Fibroblast of lung (primary cell): ENCODE measurements at regions not wholly inside any gene's neighbourhood (a gene's known extent, or its start where the extent isn't known, plus 50 kb on each side); places are given as distances from the start of the nearest gene placed in this dataset.

ENCODE experiments used
- DNase-seq, 2 donors: peaks; one replicate each; pipeline versions ENCODE4 v3.0.0 to v3.0.0-alpha.2; 2010; ENCODE audit warnings: low read depth in 2 of 2
- H2AFZ ChIP-seq: 2 replicates; pipeline ENCODE4 v1.5.1; 2012; ENCODE audit warnings: low read length, control low read depth, inconsistent platforms
- H3K27ac ChIP-seq: 2 replicates; pipeline ENCODE4 v1.5.1; 2011; ENCODE audit warnings: low read length, control low read depth; ENCODE audit not compliant: insufficient read depth
- H3K27me3 ChIP-seq: 2 replicates; pipeline ENCODE4 v1.5.1; 2011; ENCODE audit warnings: mild to moderate bottlenecking, low read length; ENCODE audit not compliant: control insufficient read depth, insufficient read depth
- H3K36me3 ChIP-seq: 2 replicates; pipeline ENCODE4 v1.5.1; 2011; ENCODE audit warnings: low read length; ENCODE audit not compliant: control insufficient read depth, insufficient read depth
- H3K4me1 ChIP-seq: 2 replicates; pipeline ENCODE4 v1.5.1; 2011; ENCODE audit warnings: low read length; ENCODE audit not compliant: control insufficient read depth, insufficient read depth; ENCODE audit errors: extremely low read depth
- H3K4me2 ChIP-seq: 2 replicates; pipeline ENCODE4 v1.5.1; 2011; ENCODE audit warnings: low read length, control low read depth; ENCODE audit not compliant: insufficient read depth; ENCODE audit errors: extremely low read depth
- H3K4me3 ChIP-seq, 4 experiments: fragments of 200-600 bp in 1 of 4; sonication (generic) in 1 of 4; replicated peaks in 1 of 4; 2 replicates each; pipeline ENCODE4 v1.5.1; 2011 to 2016; ENCODE audit warnings: low read length in 4 of 4, low read depth in 3 of 4, mild to moderate bottlenecking in 3 of 4, control low read depth in 2 of 4, inconsistent platforms in 1 of 4, mixed read lengths in 1 of 4; ENCODE audit not compliant: insufficient read depth in 1 of 4; ENCODE audit errors: control extremely low read depth in 1 of 4
- H3K79me2 ChIP-seq: 2 replicates; pipeline ENCODE4 v1.5.1; 2012; ENCODE audit warnings: mild to moderate bottlenecking, low read length, inconsistent platforms; ENCODE audit not compliant: control insufficient read depth, insufficient read depth
- H3K9ac ChIP-seq: 2 replicates; pipeline ENCODE4 v1.5.1; 2011; ENCODE audit warnings: mild to moderate bottlenecking, low read length, control low read depth; ENCODE audit not compliant: insufficient read depth
- H3K9me3 ChIP-seq: 2 replicates; pipeline ENCODE4 v1.5.1; 2012; ENCODE audit warnings: low read depth, low read length; ENCODE audit not compliant: control insufficient read depth, insufficient read depth
- H4K20me1 ChIP-seq: 2 replicates; pipeline ENCODE4 v1.5.1; 2011; ENCODE audit warnings: low read length; ENCODE audit not compliant: control insufficient read depth, insufficient read depth; ENCODE audit errors: extremely low read depth
- EZH2 ChIP-seq: IDR thresholded peaks from 2 replicates; pipeline ENCODE4 v1.5.1; 2012; ENCODE audit warnings: low read length, control low read depth, mild to moderate bottlenecking; ENCODE audit errors: missing control alignments
- TF ChIP-seq, protein P1 (sequence below), 2 donors: IDR thresholded peaks in 1 of 2; conservative IDR thresholded peaks in 1 of 2; 1 replicate in 1 of 2; 2 replicates in 1 of 2; pipeline ENCODE4 v1.5.1; 2011 to 2012; ENCODE audit warnings: low read length in 2 of 2, control low read depth in 1 of 2, inconsistent platforms in 1 of 2, low read depth in 1 of 2, mild to moderate bottlenecking in 1 of 2

DNA sequence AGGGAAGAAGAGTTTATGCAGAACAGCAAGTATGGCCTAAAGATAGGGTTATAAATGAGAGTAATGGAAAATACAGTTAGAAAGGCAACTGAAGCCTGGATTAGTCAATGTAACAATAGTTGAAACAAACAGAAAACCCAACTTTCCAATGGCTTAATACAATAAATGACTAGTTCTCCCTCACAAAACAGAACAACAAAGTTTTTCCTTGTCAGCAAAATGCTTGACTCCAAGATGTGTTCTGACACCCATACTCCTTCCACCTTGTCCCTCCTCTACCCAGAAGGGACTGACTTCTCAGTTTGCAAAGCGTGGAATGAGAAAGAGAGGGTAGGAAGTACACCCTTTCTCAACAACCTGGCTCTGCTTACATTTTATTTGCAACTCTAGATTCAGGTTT lies 191.4 kb upstream of the OSR1 start:
- H3K27me3 ChIP-seq: no peaks in the 10 kb centered on the region
- no peak overlapping the region for H3K27ac ChIP-seq
- H3K4me3 ChIP-seq: no peak overlapping the region
- H3K9ac ChIP-seq: no peak overlapping the region
- H3K36me3 ChIP-seq: no peaks in the 10 kb centered on the region
- TF ChIP-seq, protein P1, sequence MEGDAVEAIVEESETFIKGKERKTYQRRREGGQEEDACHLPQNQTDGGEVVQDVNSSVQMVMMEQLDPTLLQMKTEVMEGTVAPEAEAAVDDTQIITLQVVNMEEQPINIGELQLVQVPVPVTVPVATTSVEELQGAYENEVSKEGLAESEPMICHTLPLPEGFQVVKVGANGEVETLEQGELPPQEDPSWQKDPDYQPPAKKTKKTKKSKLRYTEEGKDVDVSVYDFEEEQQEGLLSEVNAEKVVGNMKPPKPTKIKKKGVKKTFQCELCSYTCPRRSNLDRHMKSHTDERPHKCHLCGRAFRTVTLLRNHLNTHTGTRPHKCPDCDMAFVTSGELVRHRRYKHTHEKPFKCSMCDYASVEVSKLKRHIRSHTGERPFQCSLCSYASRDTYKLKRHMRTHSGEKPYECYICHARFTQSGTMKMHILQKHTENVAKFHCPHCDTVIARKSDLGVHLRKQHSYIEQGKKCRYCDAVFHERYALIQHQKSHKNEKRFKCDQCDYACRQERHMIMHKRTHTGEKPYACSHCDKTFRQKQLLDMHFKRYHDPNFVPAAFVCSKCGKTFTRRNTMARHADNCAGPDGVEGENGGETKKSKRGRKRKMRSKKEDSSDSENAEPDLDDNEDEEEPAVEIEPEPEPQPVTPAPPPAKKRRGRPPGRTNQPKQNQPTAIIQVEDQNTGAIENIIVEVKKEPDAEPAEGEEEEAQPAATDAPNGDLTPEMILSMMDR (conservative IDR thresholded peaks at IDR 0.05 in 1 of 2, IDR thresholded peaks at IDR 0.05 in 1 of 2; ENCODE audit: low read depth in 1 of 2, low read length in 2 of 2): no peak
- no peak for TF ChIP-seq EZH2
- no peaks in the 10 kb centered on the region for H4K20me1 ChIP-seq
- H2AFZ ChIP-seq: no peak overlapping the region
- no peak overlapping the region for H3K4me2 ChIP-seq
- no peaks in the 10 kb centered on the region for H3K79me2 ChIP-seq
- no peaks in the 10 kb centered on the region for H3K4me1 ChIP-seq
- DNase-seq: no peak
- H3K9me3 ChIP-seq: no peaks in the 10 kb centered on the region

DNA sequence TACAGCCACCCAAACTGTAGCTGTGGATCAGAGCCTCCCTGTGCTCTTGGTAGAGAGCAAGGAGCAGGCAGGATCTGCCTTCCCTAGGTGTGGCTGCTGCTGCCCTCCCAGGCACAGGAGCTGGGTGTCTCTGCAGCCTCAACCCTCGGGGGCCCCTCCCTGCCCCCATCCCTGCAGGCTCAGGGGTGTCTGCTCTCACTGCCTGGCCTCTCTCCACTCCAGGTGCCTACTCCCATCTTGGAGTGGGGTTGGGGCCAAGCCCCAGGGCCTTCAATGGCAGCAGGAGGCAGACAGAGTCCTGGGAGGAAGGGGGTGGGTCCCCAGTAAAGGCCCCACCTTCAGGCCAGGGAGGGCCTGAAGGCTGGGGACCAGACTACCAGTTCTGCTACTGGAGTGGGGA lies 189.7 kb upstream of the OSR1 start:
- H3K4me3 ChIP-seq: no peak overlapping the region
- no peak overlapping the region for H3K9ac ChIP-seq
- no peaks in the 10 kb centered on the region for H3K36me3 ChIP-seq
- H3K79me2 ChIP-seq: no peaks in the 10 kb centered on the region
- no peaks in the 10 kb centered on the region for H4K20me1 ChIP-seq
- H3K27ac ChIP-seq: no peak overlapping the region
- H3K4me1 ChIP-seq: no peaks in the 10 kb centered on the region
- DNase-seq: no peak
- no peak overlapping the region for H2AFZ ChIP-seq
- TF ChIP-seq, protein P1 (conservative IDR thresholded peaks at IDR 0.05 in 1 of 2, IDR thresholded peaks at IDR 0.05 in 1 of 2; ENCODE audit: low read depth in 1 of 2, low read length in 2 of 2): no peak
- TF ChIP-seq EZH2: no peak
- H3K4me2 ChIP-seq: no peak overlapping the region
- H3K9me3 ChIP-seq: no peaks in the 10 kb centered on the region
- no peaks in the 10 kb centered on the region for H3K27me3 ChIP-seq

DNA sequence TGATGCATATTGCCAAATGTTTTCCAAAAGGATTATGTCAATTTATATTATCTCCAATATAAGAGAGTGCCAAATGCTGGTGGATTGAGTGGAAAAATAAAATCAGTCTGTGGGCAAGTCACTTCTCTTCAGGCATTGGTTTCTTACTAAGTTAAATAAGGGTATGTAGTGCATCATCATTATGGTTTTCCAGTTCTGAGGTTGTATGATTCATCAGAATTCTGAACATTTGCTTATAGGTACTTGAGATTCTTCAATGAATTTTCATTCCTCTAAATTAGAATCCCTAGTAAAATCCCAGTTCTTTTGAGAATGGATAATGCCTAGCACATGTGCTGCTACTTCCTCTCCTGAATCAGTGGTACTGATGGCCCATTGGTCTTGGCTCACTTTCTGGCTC lies 188.9 kb upstream of the OSR1 start:
- H3K9me3 ChIP-seq: no peaks in the 10 kb centered on the region
- no peak overlapping the region for H2AFZ ChIP-seq
- no peaks in the 10 kb centered on the region for H3K4me1 ChIP-seq
- TF ChIP-seq EZH2: no peak
- TF ChIP-seq, protein P1 (conservative IDR thresholded peaks at IDR 0.05 in 1 of 2, IDR thresholded peaks at IDR 0.05 in 1 of 2; ENCODE audit: low read depth in 1 of 2, low read length in 2 of 2): no peak
- no peak overlapping the region for H3K9ac ChIP-seq
- no peaks in the 10 kb centered on the region for H4K20me1 ChIP-seq
- H3K36me3 ChIP-seq: no peaks in the 10 kb centered on the region
- H3K27me3 ChIP-seq: no peaks in the 10 kb centered on the region
- H3K4me3 ChIP-seq: no peak overlapping the region
- peak in 1 of 2 donors; percentile 69 for DNase-seq
- no peaks in the 10 kb centered on the region for H3K79me2 ChIP-seq
- H3K4me2 ChIP-seq: no peak overlapping the region
- H3K27ac ChIP-seq: no peak overlapping the region
